Left cardiac atrium (tissue), 4 donors: ENCODE measurements at regions not wholly inside any gene's neighbourhood (a gene's known extent, or its start where the extent isn't known, plus 50 kb on each side); places are given as distances from the start of the nearest gene placed in this dataset.

Source experiments
- ATAC-seq, 2 donors: fragments of 200-7000 bp; cut with Tn5 transposase; one replicate each; pipeline ENCODE4 v1.9.1; 2020; ENCODE audit warnings: mild to moderate bottlenecking in 2 of 2, moderate library complexity in 2 of 2
- DNase-seq: peaks from one replicate; pipeline ENCODE4 v3.0.0-alpha.2; 2020
- intact Hi-C, 2 donors: fragments of 100-400 bp; cut with DNase I; formaldehyde crosslinking; loops; one replicate each; pipeline versions ENCODE4 v1.14.1 to v1.15.1; 2022 to 2023
- donor health status: DM: no; HTN: yes; CAD: no.
- donor health status: DM: no; HTN: yes; CAD: no; lungs with severe emphysema.
- donor health status: DM: yes; HTN: yes; CAD: no.
- donor health status: Dilated cardiomyopathy.

DNA sequence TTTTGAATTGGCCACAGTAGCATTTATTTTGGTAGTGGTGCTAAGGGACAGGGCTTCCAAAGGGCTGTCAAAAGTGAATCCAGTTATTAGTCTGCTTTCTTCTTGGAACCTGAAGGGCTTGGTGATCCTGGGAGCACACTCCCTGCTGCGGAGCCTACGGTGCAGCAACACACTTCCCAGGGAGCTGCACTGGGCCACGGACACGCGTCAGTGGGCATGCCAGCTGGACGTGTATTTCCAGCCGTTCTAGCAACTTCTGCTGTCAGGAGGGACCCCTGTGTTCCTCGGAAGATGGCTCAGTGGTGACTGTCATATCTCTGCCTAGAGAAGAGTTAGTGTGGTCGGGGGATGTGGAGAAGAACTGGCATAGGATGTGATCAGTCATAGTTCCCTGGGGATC, 204.6 kb downstream of the SOCS6 start:
- DNase-seq = no peak
- intact Hi-C loops = no loop called here

DNA sequence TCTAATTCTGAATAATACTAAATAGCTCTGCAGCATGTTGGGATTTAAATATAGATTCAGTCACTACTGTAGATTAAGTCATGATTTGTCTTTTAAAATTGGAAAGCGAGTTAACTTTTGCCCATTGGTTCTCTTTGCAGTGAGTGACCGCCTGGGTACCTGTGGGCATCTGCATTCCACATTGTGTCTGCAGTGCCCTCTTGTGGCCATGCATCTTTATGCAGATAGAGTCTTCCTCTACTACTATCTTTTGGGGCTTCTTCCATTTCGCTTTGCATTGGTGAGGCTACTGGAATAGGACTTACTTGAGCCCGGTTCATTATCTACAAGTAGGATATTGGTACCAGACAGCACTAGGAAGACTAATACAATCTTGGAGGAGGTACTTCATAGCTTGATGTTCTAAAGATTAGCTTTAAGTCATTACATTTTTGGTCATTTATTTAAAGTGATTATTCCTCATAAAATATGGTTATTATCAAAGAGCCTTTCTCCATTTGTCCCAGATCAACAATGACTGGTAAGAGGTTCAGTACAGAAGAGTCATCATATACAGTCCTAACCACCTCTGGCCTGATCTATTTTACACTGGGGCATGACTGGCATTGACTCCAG, 203.0 kb downstream of the SOCS6 start:
- ATAC-seq (peak in 1 of 2 donors; percentile 62), DNase-seq (peak; percentile 45)
- intact Hi-C loops = no loop called here

More for the DNA sequence above, 204.6 kb downstream of the SOCS6 start:
- ATAC-seq = no peak

DNA sequence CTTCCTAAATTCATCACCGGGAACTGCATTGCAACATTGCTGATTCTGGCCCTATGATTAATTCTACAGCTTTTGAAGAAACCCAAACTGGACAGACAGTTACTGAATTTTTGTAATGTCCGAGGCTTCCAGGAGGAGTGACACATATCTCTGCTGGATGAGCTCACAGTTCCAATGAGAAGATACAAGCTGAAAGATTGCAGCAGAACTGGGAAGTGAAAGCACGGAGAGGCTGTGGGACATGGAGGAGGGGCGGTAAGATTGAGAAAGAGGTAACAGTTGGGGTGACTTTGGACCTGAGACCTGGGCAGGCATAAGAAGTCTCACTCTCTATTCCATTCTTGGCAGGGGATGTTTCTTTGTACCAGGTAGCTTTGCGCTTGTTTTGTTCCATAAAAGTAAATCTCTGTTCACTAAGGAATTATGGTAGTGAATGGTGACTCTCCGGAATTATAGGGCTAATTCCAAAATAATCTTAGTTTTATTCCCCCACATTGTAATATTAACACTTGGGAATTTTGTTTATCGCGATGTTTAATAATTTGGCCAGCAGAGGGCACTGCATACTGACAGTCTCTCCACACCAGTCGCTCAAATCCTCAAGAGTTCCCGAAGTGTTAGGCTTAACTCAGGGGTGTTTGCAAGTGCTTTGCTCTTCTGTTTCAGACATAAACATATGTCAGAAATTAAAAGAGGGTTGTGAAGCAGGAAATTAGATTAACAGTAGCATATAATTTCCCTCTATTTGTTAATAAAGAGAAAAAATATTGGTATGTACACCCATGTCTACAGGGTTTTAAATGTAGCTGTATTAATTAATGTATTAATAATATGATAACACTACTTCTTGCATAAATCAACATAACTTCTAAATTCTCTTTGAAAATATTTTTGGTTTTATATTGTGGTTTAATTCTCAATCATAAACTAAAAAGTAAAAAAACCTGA, 201.4 kb downstream of the SOCS6 start:
- no peak for DNase-seq
- intact Hi-C loops = no loop called here
- ATAC-seq = peak; percentile 55 to 83

DNA sequence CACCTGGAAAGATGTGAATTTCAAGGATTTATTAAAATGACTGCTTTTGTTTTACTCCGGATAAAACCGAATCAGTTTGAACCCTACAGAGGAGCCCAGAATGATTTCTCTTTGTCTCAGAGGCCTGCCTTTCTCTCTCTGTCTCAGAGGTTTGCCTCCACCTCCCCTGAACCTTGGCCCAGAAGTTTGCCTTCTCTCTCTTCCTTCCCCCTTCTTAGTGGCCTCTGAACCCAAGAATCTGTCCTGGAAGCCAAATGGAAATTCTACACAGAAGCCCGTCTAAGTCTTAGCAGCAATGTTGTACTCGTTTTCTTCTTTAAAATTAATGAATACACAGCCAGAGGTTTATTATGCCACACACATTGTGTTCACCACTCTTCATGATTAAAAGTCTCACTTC, 200.7 kb downstream of the SOCS6 start:
- intact Hi-C loops = no loop called here
- DNase-seq = no peak
- ATAC-seq = no peak

DNA sequence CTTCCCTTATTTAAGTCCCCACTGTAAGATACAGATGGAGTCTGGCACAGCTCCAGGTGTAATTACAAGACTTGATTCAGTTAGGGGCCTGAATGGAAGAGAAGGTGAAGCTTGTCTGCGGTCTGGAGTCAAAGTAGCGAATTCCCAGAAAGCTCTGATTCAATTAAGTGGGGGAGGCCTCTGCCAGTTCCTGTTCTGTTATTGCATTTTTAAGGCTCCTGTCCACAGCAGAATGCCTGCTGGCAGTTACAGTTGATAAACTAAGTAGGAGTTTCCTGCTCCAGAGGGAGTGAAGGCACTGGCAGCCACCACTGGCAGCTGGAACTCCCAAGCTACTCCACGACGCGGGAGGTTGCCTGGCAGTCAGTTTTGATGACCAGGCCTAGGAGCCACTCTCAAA, 181.1 kb downstream of the SOCS6 start:
- peak; percentile 20 for DNase-seq
- intact Hi-C loops = no loop called here
- peak; percentile 65 to 66 for ATAC-seq

DNA sequence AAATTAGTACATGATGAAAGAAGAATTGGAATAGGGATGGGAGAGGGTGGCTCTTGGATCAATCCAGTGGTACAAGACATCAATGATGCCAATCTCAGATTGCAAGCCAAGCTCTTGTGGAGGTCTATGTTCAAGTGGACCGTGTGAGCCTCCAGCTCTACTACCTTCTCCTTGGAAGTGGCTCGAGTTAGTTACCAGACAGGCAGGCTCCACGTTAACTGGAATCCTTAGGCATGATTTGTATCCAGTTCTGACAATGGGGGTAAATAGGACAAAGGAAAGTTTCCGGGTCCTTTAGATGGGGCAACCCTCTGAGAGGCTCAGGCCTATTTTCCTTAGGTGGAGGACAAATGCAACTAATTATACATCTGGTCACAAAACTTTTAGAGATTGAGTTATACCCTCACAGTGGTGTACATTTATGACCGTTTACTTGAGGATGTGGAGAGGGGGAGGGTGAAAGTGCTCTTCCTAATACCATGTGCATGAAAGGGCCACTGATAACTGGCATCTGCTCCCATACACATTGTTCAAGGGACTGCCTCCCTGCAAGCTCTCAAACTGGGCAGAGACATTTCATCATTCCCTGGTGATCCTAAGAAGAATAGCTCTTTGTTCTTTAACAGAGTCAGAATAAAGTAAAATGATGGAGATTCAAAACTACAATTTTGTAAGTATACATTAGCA, 180.2 kb downstream of the SOCS6 start:
- no peak for DNase-seq
- intact Hi-C loops = no loop called here
- ATAC-seq = no peak

DNA sequence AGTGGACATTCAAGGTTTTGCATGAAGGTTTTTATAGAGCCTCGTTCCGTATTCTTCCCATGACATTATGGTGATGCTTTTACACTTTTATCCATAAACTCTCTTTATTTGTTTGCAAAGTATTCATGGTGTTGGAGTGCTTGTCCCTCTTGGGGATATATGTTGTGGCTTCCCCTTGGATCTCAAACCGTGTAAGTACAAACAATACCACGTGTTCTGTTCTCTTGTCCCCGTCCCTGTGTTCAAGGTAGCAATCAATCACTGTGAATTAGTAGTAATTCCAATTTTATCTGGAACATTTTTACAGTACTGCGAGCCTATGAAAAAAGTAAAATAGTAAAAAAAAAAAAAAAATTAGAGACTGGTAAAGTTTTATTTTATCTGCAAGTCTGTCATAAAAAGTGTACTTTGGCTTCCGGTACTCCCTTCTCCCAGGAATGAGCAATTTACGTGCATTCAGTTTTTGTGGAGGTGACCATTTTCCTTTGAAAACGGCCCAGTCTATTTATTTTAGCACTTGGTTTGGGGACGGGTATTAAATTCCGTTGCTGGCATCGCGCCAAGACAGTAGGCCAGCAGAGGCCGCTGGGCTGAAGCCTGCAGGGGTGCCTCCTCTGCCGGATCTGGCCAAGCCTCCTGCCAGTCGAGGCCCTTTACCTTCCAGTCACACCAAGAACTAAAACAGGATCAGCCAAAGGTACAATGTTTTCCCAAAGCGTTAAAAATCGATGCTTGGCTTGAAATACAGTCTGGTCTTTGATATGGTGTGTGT, 175.7 kb downstream of the SOCS6 start:
- ATAC-seq = peak; percentile 62 to 73
- DNase-seq = peak; percentile 81
- intact Hi-C loops = no loop called here

DNA sequence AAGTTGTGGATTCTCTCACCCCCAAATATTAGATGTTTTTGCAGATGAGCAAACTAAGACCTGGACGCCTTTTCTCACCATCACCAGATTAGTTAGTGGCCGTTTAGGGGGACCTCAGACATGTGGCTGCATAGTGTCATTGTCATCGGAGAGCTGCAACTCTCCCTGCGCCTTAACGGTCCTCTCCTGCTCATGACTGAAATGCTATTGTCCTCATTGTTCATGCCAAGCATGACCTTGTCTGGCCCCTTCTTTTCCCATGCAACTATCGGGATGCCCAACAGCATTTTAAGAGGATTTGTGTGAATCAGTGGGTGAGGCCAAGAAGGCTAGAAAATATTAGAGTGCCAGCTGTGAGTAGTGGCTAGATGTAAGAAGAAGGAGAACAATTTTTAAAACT, 174.2 kb downstream of the SOCS6 start:
- intact Hi-C loops = no loop called here
- no peak for DNase-seq
- ATAC-seq = no peak

DNA sequence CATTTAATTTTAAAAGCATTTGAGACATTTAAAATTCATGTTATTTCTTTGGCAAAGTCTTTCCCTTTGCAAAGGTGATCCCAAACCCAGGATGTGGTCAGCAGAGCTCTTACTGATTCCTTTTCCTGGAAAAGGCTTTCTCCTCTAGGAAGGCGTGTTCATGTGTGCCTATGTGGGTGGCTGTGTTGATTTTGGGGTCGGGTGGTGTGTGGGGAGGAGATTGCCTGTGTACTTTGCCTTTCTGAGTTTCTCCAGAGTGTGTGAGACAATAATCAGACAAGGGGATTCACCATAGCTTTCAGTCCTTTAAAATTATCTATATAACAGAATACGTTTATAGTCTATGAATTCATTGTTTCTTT, 173.2 kb downstream of the SOCS6 start:
- DNase-seq = no peak
- ATAC-seq = no peak
- intact Hi-C loops = no loop called here

DNA sequence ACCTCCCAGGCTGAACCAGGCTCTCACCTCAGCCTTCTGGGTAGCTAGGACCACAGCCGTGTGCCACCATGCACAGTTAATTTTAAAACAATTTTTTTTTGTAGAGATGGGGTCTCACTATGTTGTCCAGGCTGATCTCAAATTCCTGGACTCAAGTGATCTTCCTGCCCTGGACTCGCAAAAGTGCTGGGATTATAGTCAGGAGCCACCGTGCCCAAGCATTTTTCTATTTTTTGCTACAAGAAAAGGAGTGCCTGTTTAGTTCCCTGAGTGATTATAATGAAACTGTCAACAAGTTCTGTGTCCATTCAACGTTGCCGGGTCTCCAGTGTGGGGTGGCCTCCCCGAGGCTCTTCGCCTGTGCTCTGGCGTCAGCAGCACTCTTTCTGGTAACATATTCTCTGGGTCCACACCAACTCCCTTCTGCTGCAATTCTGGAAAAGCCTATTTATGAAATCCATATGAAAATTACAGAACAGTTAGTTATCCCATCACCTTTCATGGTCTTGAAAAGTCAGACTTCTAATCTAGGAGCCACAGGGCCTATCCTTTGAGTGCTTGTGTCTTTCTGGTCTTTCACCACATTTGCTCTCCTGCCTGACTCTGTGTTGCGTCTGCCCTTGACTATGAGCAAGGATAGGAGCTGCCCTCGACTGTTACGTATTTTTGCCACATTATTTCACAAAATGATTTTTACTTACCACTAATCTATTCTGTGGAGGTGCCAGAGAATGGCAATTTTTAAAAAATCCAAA, 172.7 kb downstream of the SOCS6 start:
- ATAC-seq (no peak), DNase-seq (no peak)
- intact Hi-C loops = no loop called here

DNA sequence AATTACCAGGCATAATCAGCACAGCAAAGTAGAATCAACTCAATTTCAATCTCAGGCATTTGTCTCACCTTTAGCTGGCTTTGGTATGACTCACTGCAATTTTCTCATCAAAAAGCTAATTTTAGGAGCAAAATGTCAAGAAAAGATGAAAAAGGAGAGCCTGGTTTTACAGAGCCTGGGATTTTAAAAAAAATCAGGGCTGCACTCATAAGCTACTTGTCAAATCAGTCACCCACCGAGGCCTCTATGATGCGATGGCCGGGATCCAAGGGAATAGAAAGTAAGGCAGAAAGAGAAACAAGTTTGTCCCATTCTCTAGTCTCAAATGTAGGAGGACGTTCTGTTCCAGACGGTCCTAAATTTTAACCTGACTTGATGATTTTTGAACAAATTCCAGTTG, 170.9 kb downstream of the SOCS6 start:
- ATAC-seq (no peak), DNase-seq (no peak)
- intact Hi-C loops = loop anchor here in 1 of 2 donors (10.0 kb wide), 1 partner anchor 285 kb away; no protein-coding TSS in a partner anchor

DNA sequence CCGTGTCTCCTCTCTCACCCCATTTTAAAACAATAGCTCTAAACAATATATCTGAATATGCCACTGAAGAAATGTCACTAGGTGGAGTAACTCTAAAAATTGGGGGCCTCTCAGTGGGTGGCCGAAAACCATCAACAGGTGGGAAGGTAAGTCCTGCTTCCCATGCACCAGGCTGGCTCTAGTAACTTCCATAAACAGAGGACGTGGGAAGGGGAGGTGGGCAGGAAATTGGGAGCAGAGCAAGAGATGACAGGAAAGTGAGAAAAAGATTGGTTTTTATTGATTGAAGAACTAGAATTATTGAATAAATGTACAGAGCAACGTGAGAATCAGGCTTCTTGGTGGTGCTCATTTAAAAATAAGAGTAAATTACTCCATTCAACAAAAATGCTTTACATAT, 170.4 kb downstream of the SOCS6 start:
- no peak for ATAC-seq
- intact Hi-C loops = loop anchor here in 1 of 2 donors (10.0 kb wide), 1 partner anchor 284 kb away; no protein-coding TSS in a partner anchor
- DNase-seq = no peak

DNA sequence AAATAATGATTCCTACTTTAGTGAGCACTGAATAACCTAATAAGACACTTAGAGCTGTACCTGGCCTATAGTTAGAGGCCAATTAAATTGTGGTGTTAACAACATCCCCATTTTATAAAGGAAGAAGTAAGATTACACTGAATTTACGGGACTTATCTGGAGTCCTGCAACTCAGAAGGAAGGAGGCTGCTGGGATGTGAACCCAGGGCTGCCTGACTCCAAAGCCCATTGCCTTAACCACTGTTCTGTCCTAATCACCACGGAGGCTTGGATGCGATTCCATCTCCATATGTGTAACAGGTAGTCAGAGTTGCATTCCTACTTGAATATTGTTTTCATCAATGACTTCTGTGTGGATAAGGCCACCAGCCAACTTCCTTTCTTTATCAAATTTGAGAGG, 168.9 kb downstream of the SOCS6 start:
- intact Hi-C loops = loop anchor here in 1 of 2 donors (10.0 kb wide), 1 partner anchor 283 kb away; no protein-coding TSS in a partner anchor
- DNase-seq (no peak), ATAC-seq (no peak)

DNA sequence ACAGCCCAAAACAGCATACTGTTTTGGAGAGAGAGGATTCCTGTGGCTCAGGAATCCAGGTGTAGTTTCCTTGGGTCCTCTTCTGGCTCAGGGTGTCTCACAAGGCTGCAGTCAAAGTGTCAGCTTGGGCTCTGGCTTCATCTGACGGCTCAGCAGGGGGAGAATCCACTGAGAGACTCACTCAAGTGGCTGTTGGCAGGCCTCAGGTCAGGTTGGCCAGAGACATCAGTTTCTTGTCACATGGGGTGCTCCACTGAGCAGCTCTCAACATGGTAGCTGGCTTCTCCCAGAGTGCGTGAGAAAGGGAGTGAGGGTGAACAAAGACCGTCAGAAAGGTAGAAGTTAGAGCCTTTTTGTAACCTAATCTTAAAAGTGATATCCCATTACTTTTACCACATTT, 168.4 kb downstream of the SOCS6 start:
- no peak for DNase-seq

DNA sequence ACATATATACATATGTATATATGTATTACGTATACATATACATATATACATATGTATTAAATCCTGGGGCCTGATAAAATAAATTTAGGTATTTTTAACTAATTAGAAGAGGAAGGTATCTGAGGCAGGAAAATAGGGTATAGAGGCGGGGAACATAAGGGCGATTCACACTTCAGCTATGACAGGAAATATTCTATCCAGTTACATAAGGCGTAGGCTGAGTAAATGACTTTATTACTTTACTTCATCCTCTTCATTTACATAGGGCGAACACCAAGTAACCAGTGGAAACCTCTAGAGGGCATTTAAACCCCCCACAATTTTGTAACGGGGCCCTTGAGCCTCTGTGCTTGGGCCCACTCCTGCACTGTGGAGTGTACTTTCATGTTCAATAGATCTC, 167.5 kb downstream of the SOCS6 start:
- ATAC-seq (no peak), DNase-seq (no peak)
- intact Hi-C loops = loop anchor here in 1 of 2 donors (10.0 kb wide), 1 partner anchor 282 kb away; no protein-coding TSS in a partner anchor

More for the DNA sequence above, 168.4 kb downstream of the SOCS6 start:
- ATAC-seq = no peak
- intact Hi-C loops = loop anchor here in 1 of 2 donors (10.0 kb wide), 1 partner anchor 282 kb away; no protein-coding TSS in a partner anchor

DNA sequence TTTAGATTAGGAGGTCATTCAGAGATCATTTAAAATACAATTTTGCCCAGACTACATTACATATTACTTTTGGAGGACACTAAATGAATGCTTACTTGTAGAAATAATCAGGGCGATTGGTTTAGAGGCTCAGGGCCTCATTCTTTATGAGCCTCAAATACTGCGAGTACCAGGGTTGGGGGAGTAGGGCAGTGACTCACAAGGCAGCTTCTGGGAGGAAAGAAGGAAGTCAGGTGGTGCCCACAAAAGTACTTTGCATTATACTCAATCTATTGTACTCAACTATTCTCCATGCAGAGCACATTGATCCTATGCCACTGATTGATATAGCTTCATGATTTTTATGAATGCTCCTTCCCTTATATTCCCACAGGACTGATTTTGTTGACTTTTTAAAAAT, 166.9 kb downstream of the SOCS6 start:
- DNase-seq = no peak
- intact Hi-C loops = loop anchor here in 1 of 2 donors (10.0 kb wide), 1 partner anchor 281 kb away; no protein-coding TSS in a partner anchor
- ATAC-seq = no peak

DNA sequence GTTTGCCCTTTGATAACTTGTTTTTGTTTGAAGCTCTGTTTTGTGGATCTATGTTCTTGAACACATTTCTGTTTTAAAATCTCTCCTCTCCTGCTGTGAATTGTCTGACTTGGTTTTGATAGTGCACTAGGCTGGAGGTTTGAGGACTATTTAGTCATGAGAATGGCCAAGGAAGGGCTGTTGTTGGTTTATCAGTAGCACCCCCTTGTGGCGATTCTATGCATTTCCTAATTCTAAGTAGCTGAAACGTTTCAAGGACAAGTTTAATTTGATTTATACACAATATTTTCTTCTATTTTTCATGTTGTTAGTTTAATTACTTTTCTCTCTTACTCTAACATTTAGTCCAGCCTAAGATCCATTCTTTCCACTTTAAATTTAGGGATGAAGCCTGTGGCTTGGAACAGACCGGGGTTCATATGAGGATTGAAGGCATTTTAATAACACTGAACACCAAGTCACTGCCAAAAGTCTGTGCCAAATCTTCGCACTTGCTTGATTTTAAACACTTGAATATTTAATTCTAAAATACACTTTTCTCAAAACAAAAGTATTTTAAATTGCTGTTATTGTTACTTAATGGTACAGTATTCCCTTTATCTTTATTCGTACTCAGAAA, 166.0 kb downstream of the SOCS6 start:
- peak in 1 of 2 donors; percentile 50 for ATAC-seq
- no peak for DNase-seq
- intact Hi-C loops = loop anchor here (5.0 to 10.0 kb wide), 2 partner anchors 258 to 280 kb away; no protein-coding TSS in a partner anchor
